SK-N-SH treated with all-trans-retinoic acid at 6 μM for 48 hours (cell line): ENCODE measurements at regions not wholly inside any gene's neighbourhood (a gene's known extent, or its start where the extent isn't known, plus 50 kb on each side); places are given as distances from the start of the nearest gene placed in this dataset.

Experiments used
- ATAC-seq: fragments of 200-7000 bp; cut with Tn5 transposase; 3 replicates; pipeline ENCODE4 v1.9.1; 2020; ENCODE audit warnings: mild to moderate bottlenecking, moderate library complexity
- ARNTL ChIP-seq: fragments of 450-650 bp; formaldehyde crosslinking; IDR thresholded peaks from 2 replicates; pipeline ENCODE4 v1.5.0; 2020; ENCODE audit warnings: low read depth, mild to moderate bottlenecking, moderate library complexity, borderline replicate concordance
- BACH2 ChIP-seq: fragments of 250-450 bp; sonication (Bioruptor Pico); IDR thresholded peaks from 2 replicates; pipeline ENCODE4 v1.9.0; 2021; ENCODE audit warnings: mild to moderate bottlenecking, borderline replicate concordance
- CSDC2 ChIP-seq: fragments of 250-450 bp; sonication (Bioruptor Pico); IDR thresholded peaks from 2 replicates; pipeline ENCODE4 v1.5.0; 2020; ENCODE audit warnings: mild to moderate bottlenecking, moderate library complexity
- ESRRG ChIP-seq: fragments of 250-450 bp; sonication (Bioruptor Pico); IDR thresholded peaks from 2 replicates; pipeline ENCODE4 v1.6.1; 2021; ENCODE audit warnings: mild to moderate bottlenecking
- ISL1 ChIP-seq: fragments of 250-450 bp; sonication (Bioruptor Pico); IDR thresholded peaks from 2 replicates; pipeline ENCODE4 v2.1.2; 2022; ENCODE audit warnings: mild to moderate bottlenecking, moderate library complexity
- OSR1 ChIP-seq: fragments of 250-450 bp; sonication (Bioruptor Pico); IDR thresholded peaks from 2 replicates; pipeline ENCODE4 v1.8.0; 2022; ENCODE audit warnings: moderate library complexity, mild to moderate bottlenecking, inconsistent platforms
- POU6F1 ChIP-seq: fragments of 250-450 bp; sonication (Bioruptor Pico); IDR thresholded peaks from 2 replicates; pipeline ENCODE4 v1.8.0; 2021; ENCODE audit warnings: low read depth, mild to moderate bottlenecking, moderate library complexity, borderline replicate concordance
- PPARA ChIP-seq: fragments of 250-450 bp; sonication (Bioruptor Pico); IDR thresholded peaks from 2 replicates; pipeline ENCODE4 v1.5.0; 2020; ENCODE audit warnings: mild to moderate bottlenecking, borderline replicate concordance
- RARB ChIP-seq: fragments of 250-450 bp; sonication (Bioruptor Pico); IDR thresholded peaks from 2 replicates; pipeline ENCODE4 v1.8.0; 2021; ENCODE audit warnings: mild to moderate bottlenecking, moderate library complexity
- SNAI2 ChIP-seq: fragments of 250-450 bp; sonication (Bioruptor Pico); IDR thresholded peaks from 2 replicates; pipeline ENCODE4 v1.5.0; 2020; ENCODE audit warnings: mild to moderate bottlenecking, moderate library complexity
- TOX ChIP-seq: fragments of 250-450 bp; sonication (Bioruptor Pico); IDR thresholded peaks from 2 replicates; pipeline ENCODE4 v1.8.0; 2021; ENCODE audit warnings: mild to moderate bottlenecking, moderate library complexity, borderline replicate concordance
- TSHZ2 ChIP-seq: fragments of 250-450 bp; sonication (Bioruptor Pico); IDR thresholded peaks from 2 replicates; pipeline ENCODE4 v1.5.0; 2020; ENCODE audit warnings: mild to moderate bottlenecking, moderate library complexity
- ZC3H10 ChIP-seq: fragments of 250-450 bp; sonication (Bioruptor Pico); IDR thresholded peaks from 2 replicates; pipeline ENCODE4 v1.5.1; 2021; ENCODE audit warnings: mild to moderate bottlenecking, moderate library complexity
- ZFP3 ChIP-seq: fragments of 250-450 bp; sonication (Bioruptor Pico); IDR thresholded peaks from 2 replicates; pipeline ENCODE4 v1.5.0; 2020; ENCODE audit warnings: mild to moderate bottlenecking, moderate library complexity
- ZFP30 ChIP-seq: fragments of 450-650 bp; formaldehyde crosslinking; IDR thresholded peaks from 2 replicates; pipeline ENCODE4 v1.5.0; 2022; ENCODE audit warnings: mild to moderate bottlenecking, moderate library complexity
- ZNF70 ChIP-seq: fragments of 450-650 bp; formaldehyde crosslinking; IDR thresholded peaks from 2 replicates; pipeline ENCODE4 v1.5.0; 2020; ENCODE audit warnings: mild to moderate bottlenecking, moderate library complexity
- ZNF8 ChIP-seq: fragments of 450-650 bp; formaldehyde crosslinking; IDR thresholded peaks from 2 replicates; pipeline ENCODE4 v1.5.0; 2020; ENCODE audit warnings: mild to moderate bottlenecking, moderate library complexity
- TF ChIP-seq, protein P1 (sequence below): fragments of 250-450 bp; sonication (Bioruptor Pico); IDR thresholded peaks from 2 replicates; pipeline ENCODE4 v1.5.1; 2020; ENCODE audit warnings: low read depth, mild to moderate bottlenecking, moderate library complexity
- TF ChIP-seq, protein P2 (sequence below): fragments of 250-450 bp; sonication (Bioruptor Pico); IDR thresholded peaks from 2 replicates; pipeline ENCODE4 v1.8.0; 2020; ENCODE audit warnings: mild to moderate bottlenecking, moderate library complexity, borderline replicate concordance

- TF ChIP-seq TSHZ2 (CRISPR knock-in tag) (no peak), BACH2 (CRISPR knock-in tag) (no peak), ARNTL (CRISPR knock-in tag) (no peak), ESRRG (CRISPR knock-in tag) (no peak), TOX (CRISPR knock-in tag) (no peak)
Measured at GRCh38 chr4:23371533-23371932, 518.3 kb downstream of the PPARGC1A start (continued).

DNA sequence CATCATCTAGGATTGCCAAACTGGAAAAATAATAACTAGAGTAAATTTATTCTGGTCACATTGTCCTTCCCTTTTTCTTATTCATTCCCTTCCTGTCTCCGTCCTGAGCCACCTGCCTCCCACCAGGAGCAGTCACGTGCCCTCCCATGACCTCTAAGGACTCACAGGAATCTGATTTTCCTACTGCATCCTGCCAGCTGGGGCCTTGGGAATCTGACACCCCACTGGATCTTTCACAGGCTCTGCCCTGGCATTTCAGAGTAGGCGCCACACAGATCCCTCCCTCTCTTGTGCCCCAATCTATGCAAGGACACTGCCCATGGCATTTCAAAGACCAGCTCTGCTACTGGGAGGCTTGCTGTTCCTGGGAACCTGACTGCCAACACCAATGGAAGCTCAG is 520.5 kb downstream of the PPARGC1A start:
- TF ChIP-seq TSHZ2 (CRISPR knock-in tag) (no peak), ZNF8 (no peak), PPARA (CRISPR knock-in tag) (no peak), SNAI2 (CRISPR knock-in tag) (no peak), ZC3H10 (CRISPR knock-in tag) (no peak), ZFP3 (CRISPR knock-in tag) (no peak), ARNTL (CRISPR knock-in tag) (no peak), POU6F1 (CRISPR knock-in tag) (no peak), OSR1 (CRISPR knock-in tag) (no peak), TOX (CRISPR knock-in tag) (no peak)
- TF ChIP-seq, protein P1, sequence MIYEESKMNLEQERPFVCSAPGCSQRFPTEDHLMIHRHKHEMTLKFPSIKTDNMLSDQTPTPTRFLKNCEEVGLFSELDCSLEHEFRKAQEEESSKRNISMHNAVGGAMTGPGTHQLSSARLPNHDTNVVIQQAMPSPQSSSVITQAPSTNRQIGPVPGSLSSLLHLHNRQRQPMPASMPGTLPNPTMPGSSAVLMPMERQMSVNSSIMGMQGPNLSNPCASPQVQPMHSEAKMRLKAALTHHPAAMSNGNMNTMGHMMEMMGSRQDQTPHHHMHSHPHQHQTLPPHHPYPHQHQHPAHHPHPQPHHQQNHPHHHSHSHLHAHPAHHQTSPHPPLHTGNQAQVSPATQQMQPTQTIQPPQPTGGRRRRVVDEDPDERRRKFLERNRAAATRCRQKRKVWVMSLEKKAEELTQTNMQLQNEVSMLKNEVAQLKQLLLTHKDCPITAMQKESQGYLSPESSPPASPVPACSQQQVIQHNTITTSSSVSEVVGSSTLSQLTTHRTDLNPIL (CRISPR knock-in tag), result no peak
- TF ChIP-seq, protein P2, sequence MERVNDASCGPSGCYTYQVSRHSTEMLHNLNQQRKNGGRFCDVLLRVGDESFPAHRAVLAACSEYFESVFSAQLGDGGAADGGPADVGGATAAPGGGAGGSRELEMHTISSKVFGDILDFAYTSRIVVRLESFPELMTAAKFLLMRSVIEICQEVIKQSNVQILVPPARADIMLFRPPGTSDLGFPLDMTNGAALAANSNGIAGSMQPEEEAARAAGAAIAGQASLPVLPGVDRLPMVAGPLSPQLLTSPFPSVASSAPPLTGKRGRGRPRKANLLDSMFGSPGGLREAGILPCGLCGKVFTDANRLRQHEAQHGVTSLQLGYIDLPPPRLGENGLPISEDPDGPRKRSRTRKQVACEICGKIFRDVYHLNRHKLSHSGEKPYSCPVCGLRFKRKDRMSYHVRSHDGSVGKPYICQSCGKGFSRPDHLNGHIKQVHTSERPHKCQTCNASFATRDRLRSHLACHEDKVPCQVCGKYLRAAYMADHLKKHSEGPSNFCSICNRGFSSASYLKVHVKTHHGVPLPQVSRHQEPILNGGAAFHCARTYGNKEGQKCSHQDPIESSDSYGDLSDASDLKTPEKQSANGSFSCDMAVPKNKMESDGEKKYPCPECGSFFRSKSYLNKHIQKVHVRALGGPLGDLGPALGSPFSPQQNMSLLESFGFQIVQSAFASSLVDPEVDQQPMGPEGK (CRISPR knock-in tag), result no peak
- TF ChIP-seq, all 23 proteins: peak for 0
- no peak for ATAC-seq

GRCh38 chr4:23368081-23368697 is 521.7 kb downstream of the PPARGC1A start:
- no peak for ATAC-seq
- TF ChIP-seq OSR1 (CRISPR knock-in tag) (no peak), ISL1 (CRISPR knock-in tag) (no peak)

- ATAC-seq, result no peak
- TF ChIP-seq ESRRG (CRISPR knock-in tag) (no peak), CSDC2 (CRISPR knock-in tag) (no peak), OSR1 (CRISPR knock-in tag) (no peak), RARB (CRISPR knock-in tag) (no peak), SNAI2 (CRISPR knock-in tag) (no peak), ZC3H10 (CRISPR knock-in tag) (no peak), ZNF8 (no peak), ZFP30 (CRISPR knock-in tag) (no peak), TOX (CRISPR knock-in tag) (no peak), ZNF70 (no peak)
- TF ChIP-seq, protein P1 (CRISPR knock-in tag), result no peak
- TF ChIP-seq, protein P2 (CRISPR knock-in tag), result no peak
Measured at GRCh38 chr4:23366557-23366906, 523.3 kb downstream of the PPARGC1A start.
